ENCODE measurements at regions not wholly inside any gene's neighbourhood (a gene's known extent, or its start where the extent isn't known, plus 50 kb on each side); places are given as distances from the start of the nearest gene placed in this dataset.

GRCh38 chrX:121238093-121238492, 190.7 kb downstream of the GLUD2 start (continued):
- TF ChIP-seq ETS1 (conservative IDR thresholded peaks at IDR 0.05; ENCODE audit: control insufficient read depth, low read depth, low read length) = no peak

DNA sequence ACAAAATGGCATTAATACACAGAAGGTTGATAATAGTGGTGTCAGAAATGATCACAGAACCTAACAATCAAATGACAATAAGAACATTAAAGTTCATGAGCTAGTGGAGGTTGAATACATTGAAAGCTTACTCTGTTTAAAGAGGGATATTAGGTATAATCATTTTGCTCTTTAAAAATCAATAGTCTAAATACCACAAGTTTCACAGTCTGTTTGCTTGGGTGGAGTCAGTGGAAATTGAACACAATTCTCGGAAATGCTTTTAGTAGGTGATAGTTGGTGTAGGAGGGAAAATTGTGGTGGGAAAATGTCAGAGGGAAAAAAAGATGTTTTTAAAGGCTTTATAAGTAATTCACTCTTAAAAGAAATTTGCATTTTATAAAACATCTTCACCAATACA, 197.1 kb downstream of the GLUD2 start:
- FAIRE-seq = no peak
- H3K9me3 ChIP-seq (replicated peaks; ENCODE audit: control insufficient read depth, insufficient read depth, low read depth, low read length) = no peaks in the 10 kb centered on the region

More for the DNA sequence above, 197.1 kb downstream of the GLUD2 start:
- intact Hi-C loops (cut with micrococcal nuclease) (no loop called here), in situ Hi-C loops (cut with MboI) (no loop called here)
- ATAC-seq (no peak), DNase-seq (ENCODE audit: extremely low read depth in 1 of 4, low spot score in 3 of 4) (no peak)
- Histone ChIP-seq H3K4me3 (no peak overlapping the region), H3K4me2 (ENCODE audit: insufficient read depth, low read length) (no peak overlapping the region), H3K27ac (ENCODE audit: extremely low read depth, low read depth, low read length) (no peak overlapping the region), H3K27me3 (ENCODE audit: control insufficient read depth in 2 of 2, insufficient read depth in 2 of 2, low read length in 2 of 2) (no peaks in the 10 kb centered on the region), H3K4me1 (replicated peaks in 1 of 2; ENCODE audit: control insufficient read depth in 2 of 2, insufficient read depth in 2 of 2, low read length in 2 of 2) (peaks cover 0 to 4% of the 10 kb centered on the region in 2 experiments; a peak in 1 of 5 replicates), H3K79me2 (ENCODE audit: control insufficient read depth, insufficient read depth, low read length) (peaks cover 34% of the 10 kb centered on the region), H4K20me1 (replicated peaks; ENCODE audit: control insufficient read depth, insufficient read depth, low read length) (0 out of 2 replicates have a peak, but pooled peaks cover 3% of the 10 kb centered on the region), H3K36me3 (ENCODE audit: control insufficient read depth, insufficient read depth, low read length) (no peaks in the 10 kb centered on the region; the same call in 2 of the 3 replicates), H3K9me1 (ENCODE audit: control insufficient read depth, insufficient read depth, low read length) (no peaks in the 10 kb centered on the region), H3K9ac (ENCODE audit: insufficient read depth in 1 of 2, low read depth in 2 of 2, low read length in 2 of 2) (no peak overlapping the region), H2AFZ (ENCODE audit: low read depth, low read length) (no peak overlapping the region)
- WGBS (ENCODE audit: insufficient coverage, low coverage, missing lambda C conversion rate) = 53% methylated on average over 1 of the region's 1 CpG
- ChIA-PET POLR2A (interaction anchor here (2.0 kb wide), 1 partner anchor 16 kb away, joined by 5 read pairs; no protein-coding TSS in a partner anchor), CTCF (ENCODE audit: low intra/inter-chr PET ratio) (no interaction called here)
- TF ChIP-seq XRCC5 (IDR thresholded peaks at IDR 0.05; ENCODE audit: low read depth, low read length) = no peak
- TF ChIP-seq PPARD (CRISPR knock-in tag; IDR thresholded peaks at IDR 0.05) = no peak
- no peak for TF ChIP-seq TGIF2 (CRISPR knock-in tag; IDR thresholded peaks at IDR 0.05)
- TF ChIP-seq, protein P1, sequence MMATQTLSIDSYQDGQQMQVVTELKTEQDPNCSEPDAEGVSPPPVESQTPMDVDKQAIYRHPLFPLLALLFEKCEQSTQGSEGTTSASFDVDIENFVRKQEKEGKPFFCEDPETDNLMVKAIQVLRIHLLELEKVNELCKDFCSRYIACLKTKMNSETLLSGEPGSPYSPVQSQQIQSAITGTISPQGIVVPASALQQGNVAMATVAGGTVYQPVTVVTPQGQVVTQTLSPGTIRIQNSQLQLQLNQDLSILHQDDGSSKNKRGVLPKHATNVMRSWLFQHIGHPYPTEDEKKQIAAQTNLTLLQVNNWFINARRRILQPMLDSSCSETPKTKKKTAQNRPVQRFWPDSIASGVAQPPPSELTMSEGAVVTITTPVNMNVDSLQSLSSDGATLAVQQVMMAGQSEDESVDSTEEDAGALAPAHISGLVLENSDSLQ (IDR thresholded peaks at IDR 0.05) = no peak
- TF ChIP-seq JUN (IDR thresholded peaks at IDR 0.05; ENCODE audit: borderline replicate concordance, low read depth, low read length) = no peak
- TF ChIP-seq JUN (CRISPR knock-in tag; IDR thresholded peaks at IDR 0.05; ENCODE audit: borderline replicate concordance) = no peak
- TF ChIP-seq TBP (optimal IDR thresholded peaks at IDR 0.05; ENCODE audit: low read depth, low read length) = no peak
- no peak for TF ChIP-seq ZNF586 (CRISPR knock-in tag; conservative IDR thresholded peaks at IDR 0.05)
- TF ChIP-seq DPF2 (IDR thresholded peaks at IDR 0.05) = no peak
- TF ChIP-seq FOXK1 (CRISPR knock-in tag; IDR thresholded peaks at IDR 0.05; ENCODE audit: borderline replicate concordance) = no peak
- no peak for TF ChIP-seq MTA2 (IDR thresholded peaks at IDR 0.05; ENCODE audit: low read depth)
- TF ChIP-seq CBFB (CRISPR knock-in tag; IDR thresholded peaks at IDR 0.05) = no peak
- no peak for TF ChIP-seq NKRF (IDR thresholded peaks at IDR 0.05; ENCODE audit: borderline replicate concordance)
- no peak for TF ChIP-seq CTCFL (IDR thresholded peaks at IDR 0.05; ENCODE audit: borderline replicate concordance, insufficient read depth, low read depth, low read length, poor library complexity, severe bottlenecking)
- no peak for TF ChIP-seq PTBP1 (IDR thresholded peaks at IDR 0.05; ENCODE audit: low read depth, low read length)
- BruUV-seq (replicated peaks) = no TSS peak

All from K562 (cell line).